AG04450 (cell line): ENCODE measurements at regions not wholly inside any gene's neighbourhood (a gene's known extent, or its start where the extent isn't known, plus 50 kb on each side); places are given as distances from the start of the nearest gene placed in this dataset.
A peak's percentile ranks its signal among the peaks of the same experiment; 100 is the strongest.

ENCODE experiments used
- CTCF ChIA-PET: fragments of 300-600, 350-600 bp; formaldehyde crosslinking; extraction: SDS; loops from one replicate; lab custom pipeline; 2022; ENCODE audit warnings: antibody characterized with exemption, inconsistent platforms; lab: Charles Lee
- POLR2A ChIA-PET: fragments of 350-600 bp; formaldehyde crosslinking; extraction: SDS; loops from one replicate; lab custom pipeline; 2021; ENCODE audit warnings: antibody characterized with exemption, inconsistent platforms; lab: Yijun Ruan, JAX
- DNase-seq: peaks from one replicate; pipeline ENCODE4 v3.0.0-alpha.2; 2011; ENCODE audit warnings: low read depth, low spot score
- H3K27ac ChIP-seq: one replicate; pipeline ENCODE4 v1.5.1; 2012; ENCODE audit warnings: low read depth, low read length, control low read depth
- H3K27me3 ChIP-seq: one replicate; pipeline ENCODE4 v1.6.0; 2012; ENCODE audit warnings: low read length; ENCODE audit not compliant: control insufficient read depth, insufficient read depth
- H3K4me3 ChIP-seq: 2 replicates; pipeline ENCODE4 v1.5.1; 2011; ENCODE audit warnings: mild to moderate bottlenecking, low read depth, low read length, control low read depth
- H3K9me3 ChIP-seq: 2 replicates; pipeline ENCODE4 v1.5.1; 2012; ENCODE audit warnings: low read length; ENCODE audit not compliant: control insufficient read depth, insufficient read depth
- TF ChIP-seq, protein P1 (sequence below): IDR thresholded peaks from 2 replicates; pipeline ENCODE4 v1.5.1; 2011; ENCODE audit warnings: low read depth, low read length, control low read depth, inconsistent platforms

DNA sequence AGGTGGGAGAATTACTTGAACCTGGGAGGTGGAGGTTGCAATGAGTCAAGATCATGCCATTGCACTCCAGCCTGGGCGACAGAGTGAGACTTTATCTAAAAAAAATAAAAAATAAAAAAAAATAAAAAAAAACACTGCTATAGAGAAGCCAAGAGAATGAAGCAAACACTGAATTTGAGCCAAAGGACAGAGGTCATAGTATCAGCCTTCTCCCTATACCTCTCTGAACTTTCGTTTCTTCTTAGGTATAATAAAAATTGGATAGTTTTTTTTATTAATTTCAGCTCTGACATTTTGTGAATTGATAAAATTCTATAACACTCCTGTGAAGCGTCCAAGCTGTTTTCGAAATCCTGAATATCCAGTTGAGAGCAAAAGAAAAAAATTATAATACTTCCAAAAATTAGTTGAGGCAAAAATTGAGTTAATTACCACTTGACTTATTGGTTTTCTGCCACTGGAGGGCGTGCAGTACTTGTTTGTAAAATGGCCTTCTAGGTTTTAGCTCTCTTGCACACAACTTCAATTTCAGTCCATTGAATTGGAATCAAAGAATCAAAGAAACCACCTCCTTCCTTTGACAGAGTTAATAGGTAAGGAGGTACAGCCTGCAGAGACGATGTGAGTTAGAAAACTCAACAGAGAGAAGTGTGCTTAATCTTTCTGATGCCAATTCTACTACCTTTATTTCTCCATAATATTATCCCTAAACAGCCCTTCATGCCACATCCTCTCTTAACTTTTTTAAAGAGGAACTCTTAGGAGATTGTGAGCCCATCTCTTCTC is 143.2 kb downstream of the BBOX1 start:
- ChIA-PET POLR2A (no interaction called here), CTCF (interaction anchor here (0.6 to 6.0 kb wide), 34 partner anchors 9 to 417 kb away, joined by 3 to 305 read pairs (median 4); partner anchors contain the start of gene LGR4)
- Histone ChIP-seq H3K27ac (no peak overlapping the region), H3K4me3 (no peak overlapping the region), H3K27me3 (peaks cover 20% of the 10 kb centered on the region), H3K9me3 (no peaks in the 10 kb centered on the region)
- peak; percentile 41 for DNase-seq
- TF ChIP-seq, protein P1, sequence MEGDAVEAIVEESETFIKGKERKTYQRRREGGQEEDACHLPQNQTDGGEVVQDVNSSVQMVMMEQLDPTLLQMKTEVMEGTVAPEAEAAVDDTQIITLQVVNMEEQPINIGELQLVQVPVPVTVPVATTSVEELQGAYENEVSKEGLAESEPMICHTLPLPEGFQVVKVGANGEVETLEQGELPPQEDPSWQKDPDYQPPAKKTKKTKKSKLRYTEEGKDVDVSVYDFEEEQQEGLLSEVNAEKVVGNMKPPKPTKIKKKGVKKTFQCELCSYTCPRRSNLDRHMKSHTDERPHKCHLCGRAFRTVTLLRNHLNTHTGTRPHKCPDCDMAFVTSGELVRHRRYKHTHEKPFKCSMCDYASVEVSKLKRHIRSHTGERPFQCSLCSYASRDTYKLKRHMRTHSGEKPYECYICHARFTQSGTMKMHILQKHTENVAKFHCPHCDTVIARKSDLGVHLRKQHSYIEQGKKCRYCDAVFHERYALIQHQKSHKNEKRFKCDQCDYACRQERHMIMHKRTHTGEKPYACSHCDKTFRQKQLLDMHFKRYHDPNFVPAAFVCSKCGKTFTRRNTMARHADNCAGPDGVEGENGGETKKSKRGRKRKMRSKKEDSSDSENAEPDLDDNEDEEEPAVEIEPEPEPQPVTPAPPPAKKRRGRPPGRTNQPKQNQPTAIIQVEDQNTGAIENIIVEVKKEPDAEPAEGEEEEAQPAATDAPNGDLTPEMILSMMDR = peak; percentile 79

DNA sequence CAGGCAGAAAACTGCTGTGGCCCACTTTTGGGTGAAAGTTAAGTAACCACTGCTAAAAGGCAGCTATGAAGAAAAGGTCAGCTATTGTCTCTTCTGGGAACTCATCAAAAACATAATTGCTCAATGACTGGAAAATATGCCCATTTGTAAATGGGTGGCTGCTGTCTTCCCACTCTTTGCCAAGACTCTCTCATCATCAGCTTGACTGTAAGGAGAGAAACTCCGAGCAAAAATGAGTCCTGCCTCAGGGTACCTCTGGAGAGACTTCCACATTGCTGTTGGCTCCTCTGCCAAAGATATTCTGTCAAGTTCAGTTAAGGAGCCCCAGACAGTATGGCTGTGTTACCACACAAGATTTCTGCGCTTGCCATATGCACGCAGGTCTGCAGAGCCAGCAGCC is 138.7 kb downstream of the BBOX1 start:
- H3K9me3 ChIP-seq = no peaks in the 10 kb centered on the region

DNA sequence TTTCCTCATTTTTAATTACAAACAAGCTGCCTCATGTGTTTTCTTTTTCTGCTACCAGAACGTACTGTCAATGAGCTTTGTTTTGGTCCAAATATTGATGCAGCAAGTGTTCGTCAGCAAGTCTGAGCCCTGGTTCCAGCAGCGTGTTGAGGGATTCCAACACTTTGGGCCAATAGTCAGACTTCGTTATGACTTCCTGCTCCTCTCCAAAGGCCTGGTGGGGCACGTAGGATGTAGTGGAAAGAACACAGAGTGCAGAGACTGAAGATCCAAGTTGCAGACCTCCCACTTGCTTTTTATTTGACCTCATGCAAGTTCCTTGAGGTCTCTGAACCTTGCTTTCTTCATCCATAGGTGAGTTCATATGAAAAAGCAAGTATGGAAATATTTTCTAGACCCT is 138.2 kb downstream of the BBOX1 start:
- CTCF ChIA-PET = interaction anchor here (0.6 to 3.9 kb wide), 2 partner anchors 303 to 307 kb away, joined by 5 to 33 read pairs; no protein-coding TSS in a partner anchor
- H3K27me3 ChIP-seq = peaks cover 15% of the 10 kb centered on the region
- H3K9me3 ChIP-seq = no peaks in the 10 kb centered on the region
- POLR2A ChIA-PET = no interaction called here
- H3K4me3 ChIP-seq = no peak overlapping the region
- TF ChIP-seq, protein P1 = no peak
- no peak overlapping the region for H3K27ac ChIP-seq
- no peak for DNase-seq

More for the DNA sequence above, 138.7 kb downstream of the BBOX1 start:
- Histone ChIP-seq H3K27ac (no peak overlapping the region), H3K4me3 (no peak overlapping the region), H3K27me3 (peaks cover 13% of the 10 kb centered on the region)
- ChIA-PET POLR2A (no interaction called here), CTCF (interaction anchor here (0.6 to 3.9 kb wide), 2 partner anchors 302 to 306 kb away, joined by 5 to 33 read pairs; no protein-coding TSS in a partner anchor)
- TF ChIP-seq, protein P1 = no peak
- no peak for DNase-seq
